Neural cell (in vitro differentiated cells): ENCODE measurements at regions not wholly inside any gene's neighbourhood (a gene's known extent, or its start where the extent isn't known, plus 50 kb on each side); places are given as distances from the start of the nearest gene placed in this dataset.

Experiments
- H2AFZ ChIP-seq: fragments of 200-600, 300-800 bp; sonication (generic), shearing (Covaris generic); 2 replicates; pipeline ENCODE4 v1.6.0; 2014; ENCODE audit warnings: low read depth, mild to moderate bottlenecking, antibody characterized with exemption, low read length, moderate library complexity
- H3F3A ChIP-seq: fragments of 200-600 bp; shearing (Covaris generic); 2 replicates; pipeline ENCODE4 v1.6.1; 2016; ENCODE audit warnings: mild to moderate bottlenecking, moderate library complexity, mixed read lengths, antibody characterized with exemption, low read length; ENCODE audit not compliant: insufficient read depth, poor library complexity, severe bottlenecking
- H3K27ac ChIP-seq: fragments of 200-600, 300-800 bp; sonication (generic), shearing (Covaris generic); 2 replicates; pipeline ENCODE4 v1.5.1; 2014; ENCODE audit warnings: mild to moderate bottlenecking, low read length, moderate library complexity
- H3K27me3 ChIP-seq: fragments of 300-800, 200-600 bp; sonication (generic), shearing (Covaris generic); 2 replicates; pipeline ENCODE4 v1.6.0; 2014; ENCODE audit warnings: mild to moderate bottlenecking, low read depth, low read length, moderate library complexity; ENCODE audit not compliant: insufficient read depth
- H3K36me3 ChIP-seq: fragments of 300-800, 200-600 bp; sonication (generic), shearing (Covaris generic); 2 replicates; pipeline ENCODE4 v1.5.1; 2014; ENCODE audit warnings: mild to moderate bottlenecking, antibody characterized with exemption, low read length, moderate library complexity; ENCODE audit not compliant: insufficient read depth
- H3K4me2 ChIP-seq: fragments of 300-800, 200-600 bp; sonication (generic), shearing (Covaris generic); 2 replicates; pipeline ENCODE4 v1.6.0; 2014; ENCODE audit warnings: mild to moderate bottlenecking, low read length
- H3K4me3 ChIP-seq: fragments of 300-800, 200-600 bp; sonication (generic), shearing (Covaris generic); 2 replicates; pipeline ENCODE4 v1.5.1; 2014; ENCODE audit warnings: mild to moderate bottlenecking, low read length, moderate library complexity
- H3K79me2 ChIP-seq: fragments of 200-600 bp; shearing (Covaris generic); replicated peaks from 2 replicates; pipeline ENCODE4 v1.6.0; 2014; ENCODE audit warnings: mild to moderate bottlenecking, low read length, moderate library complexity; ENCODE audit not compliant: insufficient read depth
- H3K9ac ChIP-seq: fragments of 300-800, 200-600 bp; sonication (generic), shearing (Covaris generic); 2 replicates; pipeline ENCODE4 v1.6.1; 2016; ENCODE audit warnings: mild to moderate bottlenecking, low read length, mixed read lengths
- H3K9me2 ChIP-seq: fragments of 200-600 bp; shearing (Covaris generic); 2 replicates; pipeline ENCODE4 v1.6.1; 2016; ENCODE audit warnings: mild to moderate bottlenecking, low read length, mixed read lengths; ENCODE audit not compliant: insufficient read depth
- H3K9me3 ChIP-seq: fragments of 200-600, 300-800 bp; sonication (generic), shearing (Covaris generic); 2 replicates; pipeline ENCODE4 v1.6.1; 2016; ENCODE audit warnings: mild to moderate bottlenecking, mixed run types, low read length, moderate library complexity, mixed read lengths
- H4K20me1 ChIP-seq: fragments of 200-600 bp; shearing (Covaris generic); 2 replicates; pipeline ENCODE4 v1.6.1; 2016; ENCODE audit warnings: mild to moderate bottlenecking, mixed run types; ENCODE audit not compliant: insufficient read depth
- CTCF ChIP-seq: fragments of 450-650 bp; IDR thresholded peaks from 2 replicates; pipeline ENCODE4 v1.5.1; 2014; ENCODE audit warnings: antibody characterized with exemption, mild to moderate bottlenecking, moderate library complexity; ENCODE audit not compliant: poor library complexity, severe bottlenecking
- EP300 ChIP-seq: fragments of 450-650 bp; conservative IDR thresholded peaks from 2 replicates; pipeline ENCODE4 v1.6.1; 2014; ENCODE audit warnings: antibody characterized with exemption, mild to moderate bottlenecking, moderate library complexity; ENCODE audit not compliant: poor library complexity, severe bottlenecking
- EZH2 ChIP-seq: fragments of 200-600, 300-800 bp; shearing (Covaris generic), sonication (generic); IDR thresholded peaks from 2 replicates; pipeline ENCODE4 v1.6.1; 2014; ENCODE audit warnings: antibody characterized with exemption, low read length, borderline replicate concordance, mild to moderate bottlenecking; ENCODE audit not compliant: insufficient read depth, poor library complexity, severe bottlenecking
- MXI1 ChIP-seq: fragments of 450-650 bp; conservative IDR thresholded peaks from 2 replicates; pipeline ENCODE4 v1.6.1; 2014; ENCODE audit warnings: antibody characterized with exemption, mild to moderate bottlenecking; ENCODE audit not compliant: poor library complexity, severe bottlenecking
- POLR2AphosphoS5 ChIP-seq: IDR thresholded peaks from 2 replicates; pipeline ENCODE4 v1.6.1; 2012
- RAD21 ChIP-seq: fragments of 450-650 bp; conservative IDR thresholded peaks from 2 replicates; pipeline ENCODE4 v1.6.1; 2014; ENCODE audit warnings: antibody characterized with exemption, mild to moderate bottlenecking, moderate library complexity
- SMC3 ChIP-seq: fragments of 450-650 bp; conservative IDR thresholded peaks from 2 replicates; pipeline ENCODE4 v1.6.1; 2014; ENCODE audit warnings: antibody characterized with exemption, mild to moderate bottlenecking, moderate library complexity; ENCODE audit not compliant: poor library complexity
- TAF1 ChIP-seq: IDR thresholded peaks from 2 replicates; pipeline ENCODE4 v1.6.1; 2012; ENCODE audit warnings: low read depth
- TF ChIP-seq, protein P1 (sequence below): IDR thresholded peaks from 2 replicates; pipeline ENCODE4 v1.6.1; 2012; ENCODE audit warnings: borderline replicate concordance

- Histone ChIP-seq H3K4me3 (no peak overlapping the region), H3K36me3 (no peaks in the 10 kb centered on the region), H3K27ac (no peak overlapping the region), H3K9ac (no peak overlapping the region), H3K9me2 (no peaks in the 10 kb centered on the region), H2AFZ (no peak overlapping the region), H3K9me3 (no peaks in the 10 kb centered on the region), H3K4me2 (no peak overlapping the region), H3K79me2 (no peaks in the 10 kb centered on the region), H3F3A (no peaks in the 10 kb centered on the region), H4K20me1 (no peaks in the 10 kb centered on the region), H3K27me3 (no peaks in the 10 kb centered on the region)
- TF ChIP-seq CTCF (no peak), MXI1 (no peak), TAF1 (no peak), POLR2AphosphoS5 (no peak), SMC3 (no peak), RAD21 (no peak), EZH2 (no peak)
Observed at GRCh38 chrX:99588936-99589335, 821.1 kb downstream of the PCDH19 start.

DNA sequence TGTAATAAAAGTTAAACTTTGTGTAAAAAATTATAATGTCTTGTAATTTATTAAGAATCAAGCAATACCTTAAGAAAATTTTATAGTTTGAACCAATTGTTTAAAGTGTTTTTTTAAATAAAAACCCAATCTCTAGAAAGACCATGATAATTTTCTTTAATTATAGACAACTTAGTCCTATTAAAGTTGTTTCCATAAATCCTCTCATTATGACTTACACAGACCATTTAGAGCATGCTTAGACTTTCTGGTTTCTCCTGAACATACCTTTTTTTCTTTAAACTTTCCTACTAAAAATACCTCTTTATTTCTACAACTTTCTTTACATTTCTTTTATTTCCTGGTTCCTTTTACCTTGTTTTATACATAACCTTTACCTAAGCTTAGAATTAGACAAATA lies 837.4 kb downstream of the PCDH19 start:
- no peak overlapping the region for H3K27ac ChIP-seq
- H3K4me2 ChIP-seq = no peak overlapping the region
- no peaks in the 10 kb centered on the region for H3F3A ChIP-seq
- no peak overlapping the region for H3K4me3 ChIP-seq
- TF ChIP-seq, protein P1, sequence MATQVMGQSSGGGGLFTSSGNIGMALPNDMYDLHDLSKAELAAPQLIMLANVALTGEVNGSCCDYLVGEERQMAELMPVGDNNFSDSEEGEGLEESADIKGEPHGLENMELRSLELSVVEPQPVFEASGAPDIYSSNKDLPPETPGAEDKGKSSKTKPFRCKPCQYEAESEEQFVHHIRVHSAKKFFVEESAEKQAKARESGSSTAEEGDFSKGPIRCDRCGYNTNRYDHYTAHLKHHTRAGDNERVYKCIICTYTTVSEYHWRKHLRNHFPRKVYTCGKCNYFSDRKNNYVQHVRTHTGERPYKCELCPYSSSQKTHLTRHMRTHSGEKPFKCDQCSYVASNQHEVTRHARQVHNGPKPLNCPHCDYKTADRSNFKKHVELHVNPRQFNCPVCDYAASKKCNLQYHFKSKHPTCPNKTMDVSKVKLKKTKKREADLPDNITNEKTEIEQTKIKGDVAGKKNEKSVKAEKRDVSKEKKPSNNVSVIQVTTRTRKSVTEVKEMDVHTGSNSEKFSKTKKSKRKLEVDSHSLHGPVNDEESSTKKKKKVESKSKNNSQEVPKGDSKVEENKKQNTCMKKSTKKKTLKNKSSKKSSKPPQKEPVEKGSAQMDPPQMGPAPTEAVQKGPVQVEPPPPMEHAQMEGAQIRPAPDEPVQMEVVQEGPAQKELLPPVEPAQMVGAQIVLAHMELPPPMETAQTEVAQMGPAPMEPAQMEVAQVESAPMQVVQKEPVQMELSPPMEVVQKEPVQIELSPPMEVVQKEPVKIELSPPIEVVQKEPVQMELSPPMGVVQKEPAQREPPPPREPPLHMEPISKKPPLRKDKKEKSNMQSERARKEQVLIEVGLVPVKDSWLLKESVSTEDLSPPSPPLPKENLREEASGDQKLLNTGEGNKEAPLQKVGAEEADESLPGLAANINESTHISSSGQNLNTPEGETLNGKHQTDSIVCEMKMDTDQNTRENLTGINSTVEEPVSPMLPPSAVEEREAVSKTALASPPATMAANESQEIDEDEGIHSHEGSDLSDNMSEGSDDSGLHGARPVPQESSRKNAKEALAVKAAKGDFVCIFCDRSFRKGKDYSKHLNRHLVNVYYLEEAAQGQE = no peak
- TF ChIP-seq RAD21 (no peak), EZH2 (no peak), SMC3 (no peak), MXI1 (no peak), POLR2AphosphoS5 (no peak), CTCF (no peak), TAF1 (no peak), EP300 (no peak)
- H3K79me2 ChIP-seq = no peaks in the 10 kb centered on the region
- no peaks in the 10 kb centered on the region for H3K9me2 ChIP-seq
- no peaks in the 10 kb centered on the region for H3K36me3 ChIP-seq
- no peaks in the 10 kb centered on the region for H3K27me3 ChIP-seq
- no peaks in the 10 kb centered on the region for H3K9me3 ChIP-seq
- no peak overlapping the region for H3K9ac ChIP-seq
- no peaks in the 10 kb centered on the region for H4K20me1 ChIP-seq
- H2AFZ ChIP-seq = no peak overlapping the region
